Liver (tissue), 8 donors: ENCODE measurements at regions not wholly inside any gene's neighbourhood (a gene's known extent, or its start where the extent isn't known, plus 50 kb on each side); places are given as distances from the start of the nearest gene placed in this dataset.

Experiments used
- DNase-seq: peaks from one replicate; pipeline ENCODE4 v3.0.0-alpha.2; 2017; ENCODE audit warnings: low spot score
- H3K27ac ChIP-seq, 2 donors: one replicate each; pipeline ENCODE4 v1.7.0; 2013; ENCODE audit warnings: inconsistent platforms in 2 of 2, low read length in 2 of 2, control low read depth in 1 of 2, low read depth in 1 of 2, mild to moderate bottlenecking in 1 of 2
- H3K27me3 ChIP-seq, 4 donors: one replicate each; pipeline versions ENCODE4 v1.6.1 to v1.7.0; 2013; ENCODE audit warnings: low read length in 3 of 4, inconsistent platforms in 1 of 4, mild to moderate bottlenecking in 1 of 4, moderate library complexity in 1 of 4; ENCODE audit not compliant: control insufficient read depth in 4 of 4, insufficient read depth in 4 of 4
- H3K36me3 ChIP-seq, 4 donors: one replicate each; pipeline versions ENCODE4 v1.6.1 to v1.7.0; 2013; ENCODE audit warnings: low read length in 3 of 4, mild to moderate bottlenecking in 3 of 4, low read depth in 1 of 4, moderate library complexity in 1 of 4; ENCODE audit not compliant: control insufficient read depth in 4 of 4, insufficient read depth in 3 of 4
- H3K4me1 ChIP-seq, 4 donors: one replicate each; pipeline versions ENCODE4 v1.6.1 to v1.7.0; 2013; ENCODE audit warnings: low read length in 3 of 4, mild to moderate bottlenecking in 3 of 4, moderate library complexity in 1 of 4; ENCODE audit not compliant: control insufficient read depth in 4 of 4, insufficient read depth in 4 of 4
- H3K4me3 ChIP-seq, 3 donors: one replicate each; pipeline versions ENCODE4 v1.6.1 to v1.7.0; 2013; ENCODE audit warnings: low read length in 3 of 3, control low read depth in 1 of 3, low read depth in 1 of 3, mild to moderate bottlenecking in 1 of 3
- H3K9ac ChIP-seq, 2 donors: one replicate each; pipeline ENCODE4 v1.7.0; 2013; ENCODE audit warnings: low read length in 2 of 2, mild to moderate bottlenecking in 2 of 2, moderate library complexity in 2 of 2, control low read depth in 1 of 2, low read depth in 1 of 2
- H3K9me3 ChIP-seq, 4 donors: one replicate each; pipeline versions ENCODE4 v1.6.1 to v1.7.0; 2013; ENCODE audit warnings: low read length in 3 of 4; ENCODE audit not compliant: control insufficient read depth in 4 of 4
- EGR1 ChIP-seq, 2 donors: IDR thresholded peaks; 2 replicates each; pipeline ENCODE4 v1.6.1; 2016 to 2018; ENCODE audit warnings: antibody characterized with exemption in 2 of 2, low read depth in 2 of 2
- GABPA ChIP-seq, 2 donors: IDR thresholded peaks in 1 of 2; conservative IDR thresholded peaks in 1 of 2; 2 replicates each; pipeline ENCODE4 v1.6.1; 2016; ENCODE audit warnings: antibody characterized with exemption in 2 of 2, mild to moderate bottlenecking in 1 of 2, moderate library complexity in 1 of 2
- HNF4A ChIP-seq, 2 donors: conservative IDR thresholded peaks; 2 replicates each; pipeline ENCODE4 v1.6.1; 2016; ENCODE audit warnings: antibody characterized with exemption in 2 of 2, mild to moderate bottlenecking in 2 of 2
- HNF4G ChIP-seq: IDR thresholded peaks from 2 replicates; pipeline ENCODE4 v1.6.1; 2016; ENCODE audit warnings: antibody characterized with exemption
- JUND ChIP-seq, 2 donors: IDR thresholded peaks; 2 replicates each; pipeline ENCODE4 v1.6.1; 2016; ENCODE audit warnings: antibody characterized with exemption in 2 of 2
- NR2F2 ChIP-seq: IDR thresholded peaks from 2 replicates; pipeline ENCODE4 v1.6.1; 2016; ENCODE audit warnings: antibody characterized with exemption
- RAD21 ChIP-seq, 2 donors: IDR thresholded peaks; 2 replicates each; pipeline ENCODE4 v1.6.1; 2016; ENCODE audit warnings: antibody characterized with exemption in 2 of 2, mild to moderate bottlenecking in 2 of 2
- RXRA ChIP-seq, 2 donors: IDR thresholded peaks; 2 replicates each; pipeline ENCODE4 v1.6.1; 2017 to 2018; ENCODE audit warnings: antibody characterized with exemption in 2 of 2, mild to moderate bottlenecking in 1 of 2
- TAF1 ChIP-seq: conservative IDR thresholded peaks from 2 replicates; pipeline ENCODE4 v1.6.1; 2016; ENCODE audit warnings: antibody characterized with exemption, mild to moderate bottlenecking
- YY1 ChIP-seq: IDR thresholded peaks from 2 replicates; pipeline ENCODE4 v1.6.1; 2016; ENCODE audit warnings: antibody characterized with exemption, mild to moderate bottlenecking
- WGBS: extraction: QIAGEN DNeasy Blood & Tissue Kit; methylation state at CpG from one replicate; pipeline ENCODE4 v1.1.7; 2013; 5-methylcytosine and 5-hydroxymethylcytosine counted together
- TF ChIP-seq, protein P1 (sequence below): IDR thresholded peaks from 2 replicates; pipeline ENCODE4 v1.6.1; 2016; ENCODE audit warnings: antibody characterized with exemption
- TF ChIP-seq, protein P2 (sequence below): IDR thresholded peaks from 2 replicates; pipeline ENCODE4 v1.6.1; 2016; ENCODE audit warnings: antibody characterized with exemption
- TF ChIP-seq, protein P3 (sequence below): fragments of 150-350 bp; IDR thresholded peaks from 2 replicates; pipeline ENCODE4 v1.5.1; 2017; ENCODE audit warnings: improper control_type of control experiment, low read depth, low read length; ENCODE audit not compliant: missing input control
- TF ChIP-seq, protein P4 (sequence below): IDR thresholded peaks from 2 replicates; pipeline ENCODE4 v1.6.1; 2016; ENCODE audit warnings: antibody characterized with exemption
- TF ChIP-seq, protein P5 (sequence below): IDR thresholded peaks from 2 replicates; pipeline ENCODE4 v1.6.1; 2016; ENCODE audit warnings: antibody characterized with exemption, mild to moderate bottlenecking
- donor health status: healthy.
- donor health status: healthy.
- donor health status: healthy.
- donor health status: healthy.
- donor health status: healthy.

DNA sequence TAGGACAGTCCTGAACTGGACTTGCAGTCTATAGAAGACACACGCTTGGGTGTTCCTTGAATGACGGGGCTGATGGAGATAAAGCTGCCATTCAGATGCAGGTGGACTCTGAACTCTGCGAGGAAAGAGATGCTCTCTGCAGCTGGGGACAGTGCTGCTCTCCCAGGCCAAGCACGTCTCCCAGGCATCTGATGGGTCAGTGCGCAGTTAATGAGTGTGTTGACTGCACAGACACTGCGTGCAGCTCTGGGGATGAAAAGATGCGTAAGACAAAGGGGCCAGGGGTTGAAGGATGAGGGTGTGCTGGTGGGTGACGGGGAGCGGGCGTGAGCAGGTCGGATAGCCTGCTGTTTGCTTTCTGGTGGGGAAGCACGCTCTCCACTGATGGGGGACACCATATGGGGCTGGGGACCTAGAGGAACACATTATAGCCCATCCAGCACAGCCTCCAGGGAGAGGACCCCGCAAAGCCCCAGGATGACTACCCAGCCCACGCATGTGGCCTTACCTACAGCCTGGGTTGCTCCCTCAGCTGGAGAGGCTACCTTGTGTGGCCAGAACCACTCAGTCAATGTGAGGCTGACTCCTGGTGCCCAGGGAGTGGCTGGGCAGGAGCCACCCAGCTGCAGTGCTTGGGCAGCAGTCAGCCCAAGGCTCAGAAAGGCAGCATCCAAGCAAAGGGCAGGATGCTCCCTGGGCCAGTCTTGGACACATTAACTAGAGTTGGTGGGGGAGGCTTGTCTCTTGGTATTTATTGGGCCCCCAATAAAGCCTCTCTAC is 246.3 kb downstream of the RBFOX3 start:
- Histone ChIP-seq H3K36me3 (no peaks in the 10 kb centered on the region), H3K27ac (no peak overlapping the region), H3K9ac (no peak overlapping the region), H3K4me3 (no peak overlapping the region), H3K9me3 (no peaks in the 10 kb centered on the region), H3K27me3 (peaks cover 0 to 11% (median 5%) of the 10 kb centered on the region in 4 donors), H3K4me1 (no peaks in the 10 kb centered on the region)
- WGBS: 64% methylated on average over 14 of the region's 14 CpGs
- TF ChIP-seq HNF4G (no peak), NR2F2 (no peak), EGR1 (IDR thresholded peaks at IDR 0.05; ENCODE audit: low read depth in 2 of 2) (no peak), YY1 (no peak), JUND (IDR thresholded peaks at IDR 0.05) (no peak), TAF1 (no peak)
- TF ChIP-seq, protein P1, sequence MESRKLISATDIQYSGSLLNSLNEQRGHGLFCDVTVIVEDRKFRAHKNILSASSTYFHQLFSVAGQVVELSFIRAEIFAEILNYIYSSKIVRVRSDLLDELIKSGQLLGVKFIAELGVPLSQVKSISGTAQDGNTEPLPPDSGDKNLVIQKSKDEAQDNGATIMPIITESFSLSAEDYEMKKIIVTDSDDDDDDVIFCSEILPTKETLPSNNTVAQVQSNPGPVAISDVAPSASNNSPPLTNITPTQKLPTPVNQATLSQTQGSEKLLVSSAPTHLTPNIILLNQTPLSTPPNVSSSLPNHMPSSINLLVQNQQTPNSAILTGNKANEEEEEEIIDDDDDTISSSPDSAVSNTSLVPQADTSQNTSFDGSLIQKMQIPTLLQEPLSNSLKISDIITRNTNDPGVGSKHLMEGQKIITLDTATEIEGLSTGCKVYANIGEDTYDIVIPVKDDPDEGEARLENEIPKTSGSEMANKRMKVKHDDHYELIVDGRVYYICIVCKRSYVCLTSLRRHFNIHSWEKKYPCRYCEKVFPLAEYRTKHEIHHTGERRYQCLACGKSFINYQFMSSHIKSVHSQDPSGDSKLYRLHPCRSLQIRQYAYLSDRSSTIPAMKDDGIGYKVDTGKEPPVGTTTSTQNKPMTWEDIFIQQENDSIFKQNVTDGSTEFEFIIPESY: no peak
- no peak for DNase-seq

DNA sequence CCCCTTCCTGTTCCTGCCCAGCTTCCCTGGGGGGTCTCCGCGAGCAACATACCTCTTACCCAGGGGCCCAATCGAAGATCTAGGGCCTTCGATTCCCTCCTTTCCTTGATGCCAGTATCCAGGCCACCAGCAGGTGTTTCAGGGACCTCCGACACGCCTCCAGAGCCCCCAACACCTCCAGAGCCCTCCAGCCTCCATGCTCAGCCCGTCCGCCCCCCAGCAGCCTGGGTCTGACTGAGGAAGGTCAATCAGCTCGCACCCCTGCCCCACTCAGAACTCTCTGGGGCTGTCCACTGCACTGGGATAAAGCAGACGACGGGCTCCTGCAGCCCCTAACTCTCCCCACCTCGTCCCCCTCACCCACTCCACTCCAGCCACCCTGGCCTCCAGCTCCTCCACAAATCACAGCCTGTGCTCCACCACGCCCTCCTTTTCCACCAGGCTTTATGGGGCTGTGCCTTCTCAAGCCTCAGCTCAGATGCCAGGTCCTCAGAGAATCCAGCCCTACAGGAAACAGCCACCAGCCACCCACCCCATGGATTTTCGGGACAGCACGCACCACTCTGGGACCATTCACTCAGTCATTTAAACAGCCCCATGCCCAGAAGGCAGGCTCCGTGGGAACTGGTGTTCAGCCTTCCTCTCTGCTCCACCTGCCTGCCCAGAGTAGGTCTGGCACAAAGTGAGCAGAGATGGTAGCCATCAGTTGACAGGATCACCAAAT is 247.1 kb downstream of the RBFOX3 start:
- no peaks in the 10 kb centered on the region for H3K36me3 ChIP-seq
- no peak overlapping the region for H3K4me3 ChIP-seq
- WGBS: 62% methylated on average over 16 of the region's 16 CpGs
- no peaks in the 10 kb centered on the region for H3K9me3 ChIP-seq
- H3K27ac ChIP-seq: no peak overlapping the region
- no peak overlapping the region for H3K9ac ChIP-seq
- no peak for DNase-seq
- H3K27me3 ChIP-seq: peaks cover 0 to 13% (median 5%) of the 10 kb centered on the region in 4 donors
- TF ChIP-seq, protein P2, sequence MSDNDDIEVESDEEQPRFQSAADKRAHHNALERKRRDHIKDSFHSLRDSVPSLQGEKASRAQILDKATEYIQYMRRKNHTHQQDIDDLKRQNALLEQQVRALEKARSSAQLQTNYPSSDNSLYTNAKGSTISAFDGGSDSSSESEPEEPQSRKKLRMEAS: no peak
- TF ChIP-seq HNF4A (conservative IDR thresholded peaks at IDR 0.05): no peak
- TF ChIP-seq, protein P3, sequence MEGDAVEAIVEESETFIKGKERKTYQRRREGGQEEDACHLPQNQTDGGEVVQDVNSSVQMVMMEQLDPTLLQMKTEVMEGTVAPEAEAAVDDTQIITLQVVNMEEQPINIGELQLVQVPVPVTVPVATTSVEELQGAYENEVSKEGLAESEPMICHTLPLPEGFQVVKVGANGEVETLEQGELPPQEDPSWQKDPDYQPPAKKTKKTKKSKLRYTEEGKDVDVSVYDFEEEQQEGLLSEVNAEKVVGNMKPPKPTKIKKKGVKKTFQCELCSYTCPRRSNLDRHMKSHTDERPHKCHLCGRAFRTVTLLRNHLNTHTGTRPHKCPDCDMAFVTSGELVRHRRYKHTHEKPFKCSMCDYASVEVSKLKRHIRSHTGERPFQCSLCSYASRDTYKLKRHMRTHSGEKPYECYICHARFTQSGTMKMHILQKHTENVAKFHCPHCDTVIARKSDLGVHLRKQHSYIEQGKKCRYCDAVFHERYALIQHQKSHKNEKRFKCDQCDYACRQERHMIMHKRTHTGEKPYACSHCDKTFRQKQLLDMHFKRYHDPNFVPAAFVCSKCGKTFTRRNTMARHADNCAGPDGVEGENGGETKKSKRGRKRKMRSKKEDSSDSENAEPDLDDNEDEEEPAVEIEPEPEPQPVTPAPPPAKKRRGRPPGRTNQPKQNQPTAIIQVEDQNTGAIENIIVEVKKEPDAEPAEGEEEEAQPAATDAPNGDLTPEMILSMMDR: no peak
- no peak for TF ChIP-seq RXRA (IDR thresholded peaks at IDR 0.05)
- no peak for TF ChIP-seq EGR1 (IDR thresholded peaks at IDR 0.05; ENCODE audit: low read depth in 2 of 2)
- no peak for TF ChIP-seq TAF1
- TF ChIP-seq, protein P4, sequence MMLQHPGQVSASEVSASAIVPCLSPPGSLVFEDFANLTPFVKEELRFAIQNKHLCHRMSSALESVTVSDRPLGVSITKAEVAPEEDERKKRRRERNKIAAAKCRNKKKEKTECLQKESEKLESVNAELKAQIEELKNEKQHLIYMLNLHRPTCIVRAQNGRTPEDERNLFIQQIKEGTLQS: no peak
- no peak for TF ChIP-seq GABPA (IDR thresholded peaks at IDR 0.05 in 1 of 2, conservative IDR thresholded peaks at IDR 0.05 in 1 of 2)
- TF ChIP-seq HNF4G: no peak
- TF ChIP-seq RAD21 (IDR thresholded peaks at IDR 0.05): no peak
- TF ChIP-seq, protein P1: no peak
- TF ChIP-seq, protein P5, sequence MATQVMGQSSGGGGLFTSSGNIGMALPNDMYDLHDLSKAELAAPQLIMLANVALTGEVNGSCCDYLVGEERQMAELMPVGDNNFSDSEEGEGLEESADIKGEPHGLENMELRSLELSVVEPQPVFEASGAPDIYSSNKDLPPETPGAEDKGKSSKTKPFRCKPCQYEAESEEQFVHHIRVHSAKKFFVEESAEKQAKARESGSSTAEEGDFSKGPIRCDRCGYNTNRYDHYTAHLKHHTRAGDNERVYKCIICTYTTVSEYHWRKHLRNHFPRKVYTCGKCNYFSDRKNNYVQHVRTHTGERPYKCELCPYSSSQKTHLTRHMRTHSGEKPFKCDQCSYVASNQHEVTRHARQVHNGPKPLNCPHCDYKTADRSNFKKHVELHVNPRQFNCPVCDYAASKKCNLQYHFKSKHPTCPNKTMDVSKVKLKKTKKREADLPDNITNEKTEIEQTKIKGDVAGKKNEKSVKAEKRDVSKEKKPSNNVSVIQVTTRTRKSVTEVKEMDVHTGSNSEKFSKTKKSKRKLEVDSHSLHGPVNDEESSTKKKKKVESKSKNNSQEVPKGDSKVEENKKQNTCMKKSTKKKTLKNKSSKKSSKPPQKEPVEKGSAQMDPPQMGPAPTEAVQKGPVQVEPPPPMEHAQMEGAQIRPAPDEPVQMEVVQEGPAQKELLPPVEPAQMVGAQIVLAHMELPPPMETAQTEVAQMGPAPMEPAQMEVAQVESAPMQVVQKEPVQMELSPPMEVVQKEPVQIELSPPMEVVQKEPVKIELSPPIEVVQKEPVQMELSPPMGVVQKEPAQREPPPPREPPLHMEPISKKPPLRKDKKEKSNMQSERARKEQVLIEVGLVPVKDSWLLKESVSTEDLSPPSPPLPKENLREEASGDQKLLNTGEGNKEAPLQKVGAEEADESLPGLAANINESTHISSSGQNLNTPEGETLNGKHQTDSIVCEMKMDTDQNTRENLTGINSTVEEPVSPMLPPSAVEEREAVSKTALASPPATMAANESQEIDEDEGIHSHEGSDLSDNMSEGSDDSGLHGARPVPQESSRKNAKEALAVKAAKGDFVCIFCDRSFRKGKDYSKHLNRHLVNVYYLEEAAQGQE: no peak
- TF ChIP-seq YY1: no peak
- TF ChIP-seq JUND (IDR thresholded peaks at IDR 0.05): no peak
- no peaks in the 10 kb centered on the region for H3K4me1 ChIP-seq
